GM23338 (cell line): ENCODE measurements at regions not wholly inside any gene's neighbourhood (a gene's known extent, or its start where the extent isn't known, plus 50 kb on each side); places are given as distances from the start of the nearest gene placed in this dataset.
A peak's percentile ranks its signal among the peaks of the same experiment; 100 is the strongest.

ENCODE experiments used
- ATAC-seq: fragments of 200-7000 bp; cut with Tn5 transposase; 3 replicates; pipeline ENCODE4 v1.9.1; 2020
- DNase-seq: peaks from one replicate; pipeline ENCODE4 v3.0.0-alpha.2; 2015; ENCODE audit warnings: low spot score
- H2AFZ ChIP-seq: fragments of 200-600 bp; sonication (generic); 2 replicates; pipeline ENCODE4 v1.8.0; 2016; ENCODE audit warnings: antibody characterized with exemption, mild to moderate bottlenecking, moderate library complexity
- H3F3A ChIP-seq: fragments of 200-600 bp; sonication (generic); replicated peaks from 2 replicates; pipeline ENCODE4 v1.8.0; 2017; ENCODE audit warnings: antibody characterized with exemption, mixed run types, low read depth
- H3K27ac ChIP-seq: fragments of 200-600 bp; sonication (generic); 2 replicates; pipeline ENCODE4 v1.6.1; 2016; ENCODE audit warnings: low read depth
- H3K27me3 ChIP-seq: fragments of 200-600 bp; sonication (generic); 2 replicates; pipeline ENCODE4 v1.8.0; 2016; ENCODE audit warnings: mild to moderate bottlenecking, mixed run types, moderate library complexity; ENCODE audit not compliant: insufficient read depth
- H3K36me3 ChIP-seq: fragments of 200-600 bp; sonication (generic); 2 replicates; pipeline ENCODE4 v1.8.0; 2016; ENCODE audit warnings: mild to moderate bottlenecking; ENCODE audit not compliant: insufficient read depth
- H3K4me1 ChIP-seq: fragments of 200-600 bp; sonication (generic); 2 replicates; pipeline ENCODE4 v1.8.0; 2016; ENCODE audit warnings: mild to moderate bottlenecking, moderate library complexity; ENCODE audit not compliant: insufficient read depth
- H3K4me2 ChIP-seq: fragments of 200-600 bp; sonication (generic); 2 replicates; pipeline ENCODE4 v1.7.1; 2017; ENCODE audit warnings: mixed run types
- H3K4me3 ChIP-seq: fragments of 200-600 bp; sonication (generic); 2 replicates; pipeline ENCODE4 v1.6.1; 2016; ENCODE audit warnings: mixed run types
- H3K79me2 ChIP-seq: fragments of 200-600 bp; sonication (generic); replicated peaks from 2 replicates; pipeline ENCODE4 v1.8.0; 2017; ENCODE audit warnings: mild to moderate bottlenecking; ENCODE audit not compliant: insufficient read depth
- H3K9me2 ChIP-seq: fragments of 200-600 bp; sonication (generic); 2 replicates; pipeline ENCODE4 v1.8.0; 2017; ENCODE audit not compliant: insufficient read depth
- H4K20me1 ChIP-seq: fragments of 200-600 bp; sonication (generic); replicated peaks from 2 replicates; pipeline ENCODE4 v1.8.0; 2017; ENCODE audit warnings: mild to moderate bottlenecking; ENCODE audit not compliant: insufficient read depth
- H3K27ac Mint-ChIP-seq: 2 replicates; pipeline ENCODE4 v1.8.0; 2020; ENCODE audit warnings: inconsistent platforms, mild to moderate bottlenecking, moderate library complexity, mixed read lengths
- H3K27me3 Mint-ChIP-seq: 3 replicates; pipeline ENCODE4 v1.8.0; 2022; ENCODE audit warnings: low read depth, mild to moderate bottlenecking, moderate library complexity, mixed read lengths, inconsistent platforms; ENCODE audit not compliant: insufficient read depth, poor library complexity
- H3K36me3 Mint-ChIP-seq: 3 replicates; pipeline ENCODE4 v1.8.0; 2021; ENCODE audit warnings: low read depth, mild to moderate bottlenecking, inconsistent platforms, moderate library complexity, mixed read lengths
- H3K4me1 Mint-ChIP-seq: 3 replicates; pipeline ENCODE4 v1.8.0; 2020; ENCODE audit warnings: mild to moderate bottlenecking, inconsistent platforms, mixed read lengths
- H3K4me3 Mint-ChIP-seq: 3 replicates; pipeline ENCODE4 v1.8.0; 2021; ENCODE audit warnings: moderate library complexity, mild to moderate bottlenecking, inconsistent platforms, mixed read lengths
- H3K9me3 Mint-ChIP-seq: 3 replicates; pipeline ENCODE4 v1.8.0; 2020; ENCODE audit warnings: moderate library complexity, mild to moderate bottlenecking, inconsistent platforms, mixed read lengths
- CREB1 ChIP-seq: fragments of 250-450 bp; sonication (Bioruptor Pico); IDR thresholded peaks from 2 replicates; pipeline ENCODE4 v1.5.0; 2020; ENCODE audit warnings: low read depth, mild to moderate bottlenecking, moderate library complexity
- EZH2 ChIP-seq: fragments of 200-600 bp; sonication (generic); IDR thresholded peaks from one replicate; pipeline ENCODE4 v1.8.0; 2017; ENCODE audit warnings: antibody characterized with exemption, mild to moderate bottlenecking, low read depth; ENCODE audit not compliant: unreplicated experiment
- JUNB ChIP-seq: IDR thresholded peaks from one replicate; pipeline ENCODE4 v1.6.1; 2016; ENCODE audit warnings: antibody characterized with exemption; ENCODE audit not compliant: unreplicated experiment
- ZNF331 ChIP-seq: fragments of 250-450 bp; sonication (Bioruptor Pico); IDR thresholded peaks from 2 replicates; pipeline ENCODE4 v1.5.0; 2020; ENCODE audit warnings: low read depth, mild to moderate bottlenecking, moderate library complexity
- TF ChIP-seq, protein P1 (sequence below), 2 experiments: fragments of 200-600 bp in 1 of 2; sonication (generic) in 1 of 2; conservative IDR thresholded peaks; 2 replicates each; pipeline versions ENCODE4 v1.5.1 to v1.6.1; 2016 to 2017; ENCODE audit warnings: antibody characterized with exemption in 2 of 2, low read depth in 2 of 2, mild to moderate bottlenecking in 2 of 2, moderate library complexity in 1 of 2
- TF ChIP-seq, protein P2 (sequence below): IDR thresholded peaks from 2 replicates; pipeline ENCODE4 v1.6.1; 2016; ENCODE audit warnings: antibody characterized with exemption

DNA sequence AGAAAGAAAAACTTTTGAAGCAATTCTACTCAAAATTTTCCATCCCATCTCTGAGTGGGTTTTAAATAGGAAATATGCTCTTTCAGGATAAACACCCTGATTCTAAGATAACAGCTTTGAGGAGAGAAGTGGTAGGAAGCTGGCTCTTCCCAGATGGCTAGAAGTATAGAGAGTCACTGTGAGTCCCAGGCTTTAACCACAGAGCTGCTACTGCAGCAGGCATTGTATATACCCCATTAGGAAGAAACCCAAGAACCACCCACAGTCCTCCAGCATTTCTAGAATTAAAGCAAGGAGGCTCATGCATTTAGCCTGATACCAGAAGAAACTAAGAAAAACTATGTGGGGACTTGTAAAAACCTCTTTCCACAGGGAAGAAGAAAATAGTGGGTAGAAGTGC lies 1405.6 kb upstream of the TENM4 start:
- Histone ChIP-seq H3K79me2 (no peaks in the 10 kb centered on the region), H3K9me2 (no peaks in the 10 kb centered on the region; the same call in 1 of the 2 replicates), H2AFZ (no peak overlapping the region), H4K20me1 (no peaks in the 10 kb centered on the region), H3K36me3 (no peaks in the 10 kb centered on the region), H3K27ac (no peak overlapping the region), H3K4me3 (no peak overlapping the region), H3F3A (no peaks in the 10 kb centered on the region), H3K4me2 (no peak overlapping the region), H3K27me3 (no peaks in the 10 kb centered on the region), H3K4me1 (no peaks in the 10 kb centered on the region)
- TF ChIP-seq, protein P1, sequence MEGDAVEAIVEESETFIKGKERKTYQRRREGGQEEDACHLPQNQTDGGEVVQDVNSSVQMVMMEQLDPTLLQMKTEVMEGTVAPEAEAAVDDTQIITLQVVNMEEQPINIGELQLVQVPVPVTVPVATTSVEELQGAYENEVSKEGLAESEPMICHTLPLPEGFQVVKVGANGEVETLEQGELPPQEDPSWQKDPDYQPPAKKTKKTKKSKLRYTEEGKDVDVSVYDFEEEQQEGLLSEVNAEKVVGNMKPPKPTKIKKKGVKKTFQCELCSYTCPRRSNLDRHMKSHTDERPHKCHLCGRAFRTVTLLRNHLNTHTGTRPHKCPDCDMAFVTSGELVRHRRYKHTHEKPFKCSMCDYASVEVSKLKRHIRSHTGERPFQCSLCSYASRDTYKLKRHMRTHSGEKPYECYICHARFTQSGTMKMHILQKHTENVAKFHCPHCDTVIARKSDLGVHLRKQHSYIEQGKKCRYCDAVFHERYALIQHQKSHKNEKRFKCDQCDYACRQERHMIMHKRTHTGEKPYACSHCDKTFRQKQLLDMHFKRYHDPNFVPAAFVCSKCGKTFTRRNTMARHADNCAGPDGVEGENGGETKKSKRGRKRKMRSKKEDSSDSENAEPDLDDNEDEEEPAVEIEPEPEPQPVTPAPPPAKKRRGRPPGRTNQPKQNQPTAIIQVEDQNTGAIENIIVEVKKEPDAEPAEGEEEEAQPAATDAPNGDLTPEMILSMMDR (conservative IDR thresholded peaks at IDR 0.05; ENCODE audit: low read depth in 2 of 2), result no peak
- no peak overlapping the region for H3K27ac Mint-ChIP-seq
- peaks cover 2% of the 10 kb centered on the region; the same call in 1 of the 3 replicates for H3K4me1 Mint-ChIP-seq
- peak; percentile 48; the same call in 2 of the 3 replicates for ATAC-seq
- no peak for DNase-seq
- no peaks in the 10 kb centered on the region for H3K27me3 Mint-ChIP-seq
- H3K36me3 Mint-ChIP-seq, result no peaks in the 10 kb centered on the region
- H3K9me3 Mint-ChIP-seq, result no peaks in the 10 kb centered on the region
- no peak overlapping the region for H3K4me3 Mint-ChIP-seq

DNA sequence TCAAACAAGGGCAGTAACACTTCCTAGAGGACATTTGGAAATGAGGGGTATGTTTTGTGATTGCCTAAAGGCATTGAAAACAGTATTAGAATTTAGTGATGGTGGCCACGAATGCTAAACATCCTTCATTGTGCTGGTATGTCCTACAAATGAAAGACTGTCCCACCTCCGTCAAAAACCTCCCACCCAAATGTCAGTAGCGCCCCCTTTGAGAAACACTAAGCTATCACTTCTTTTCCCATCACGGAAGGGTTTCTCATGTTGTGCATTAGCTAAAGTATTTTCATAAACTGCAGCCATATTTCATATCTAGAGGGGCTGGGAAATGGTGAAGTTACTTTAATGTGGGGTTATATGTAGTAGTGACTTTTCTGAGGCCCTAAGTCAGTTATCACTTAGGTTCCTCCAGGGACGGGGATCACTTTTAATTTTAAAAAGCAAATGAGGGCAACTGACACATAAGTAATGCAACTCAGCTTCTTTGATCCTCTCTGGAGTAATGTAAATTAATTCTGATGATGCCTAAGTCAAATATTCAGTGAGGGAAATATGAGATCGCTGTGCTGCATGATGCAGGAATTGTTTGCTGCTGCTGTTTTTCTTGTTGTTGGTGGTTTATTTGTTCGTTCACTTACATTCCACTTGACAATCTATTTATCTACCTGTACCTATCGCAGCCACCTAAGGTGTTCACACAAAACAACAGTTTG lies 1403.4 kb upstream of the TENM4 start:
- Mint-ChIP-seq H3K9me3 (no peaks in the 10 kb centered on the region), H3K4me1 (peaks cover 2% of the 10 kb centered on the region; the same call in 1 of the 3 replicates), H3K4me3 (no peak overlapping the region), H3K36me3 (no peaks in the 10 kb centered on the region), H3K27ac (no peak overlapping the region), H3K27me3 (no peaks in the 10 kb centered on the region)
- H4K20me1 ChIP-seq, result no peaks in the 10 kb centered on the region
- no peaks in the 10 kb centered on the region for H3K9me2 ChIP-seq
- DNase-seq, result peak; percentile 60
- H3K4me2 ChIP-seq, result no peak overlapping the region
- ATAC-seq, result peak; percentile 29; the same call in 1 of the 3 replicates
- no peaks in the 10 kb centered on the region for H3F3A ChIP-seq
- no peaks in the 10 kb centered on the region for H3K79me2 ChIP-seq
- H3K4me1 ChIP-seq, result no peaks in the 10 kb centered on the region
- H3K36me3 ChIP-seq, result no peaks in the 10 kb centered on the region
- no peak for TF ChIP-seq JUNB
- TF ChIP-seq, protein P1 (conservative IDR thresholded peaks at IDR 0.05; ENCODE audit: low read depth in 2 of 2), result peak; percentile 56 to 76
- no peak overlapping the region for H3K4me3 ChIP-seq
- no peaks in the 10 kb centered on the region for H3K27me3 ChIP-seq
- H2AFZ ChIP-seq, result peak overlapping the region; percentile 57; the same call in 1 of the 2 replicates
- H3K27ac ChIP-seq, result no peak overlapping the region

DNA sequence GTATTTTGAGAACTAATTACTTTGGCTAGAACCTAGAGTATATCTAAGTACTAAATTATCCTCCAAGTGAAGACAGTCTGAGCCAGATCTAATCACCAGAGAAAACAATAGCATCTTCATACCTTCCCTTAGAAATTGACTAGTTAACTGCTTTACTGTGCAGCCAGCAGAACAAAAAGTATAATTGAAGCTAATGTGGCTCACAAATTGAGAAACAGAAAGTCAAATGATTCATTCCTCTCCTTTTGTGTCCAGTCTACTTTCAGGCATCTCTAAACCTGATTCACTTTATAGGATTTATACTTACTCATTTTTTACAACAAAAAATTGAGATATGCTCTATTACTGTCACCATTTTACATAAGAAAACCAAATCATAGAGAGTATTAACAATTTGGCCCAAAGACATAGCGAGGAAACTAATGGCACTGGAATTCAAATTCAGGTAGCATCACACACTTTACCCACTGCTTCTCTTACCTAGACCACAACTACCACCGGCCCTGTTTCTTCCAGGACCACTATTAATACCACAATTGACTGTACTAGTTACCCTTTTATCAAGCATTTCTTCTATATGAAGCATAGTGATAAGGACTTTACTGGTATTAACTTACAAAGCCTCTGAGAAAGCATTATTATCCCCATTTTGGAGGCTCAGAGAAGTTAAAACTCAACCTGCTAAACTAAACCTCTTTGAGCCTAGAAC lies 1402.6 kb upstream of the TENM4 start:
- Mint-ChIP-seq H3K9me3 (no peaks in the 10 kb centered on the region), H3K4me1 (peaks cover 3% of the 10 kb centered on the region; the same call in 2 of the 3 replicates), H3K27ac (no peak overlapping the region), H3K36me3 (no peaks in the 10 kb centered on the region), H3K27me3 (no peaks in the 10 kb centered on the region), H3K4me3 (no peak overlapping the region)
- Histone ChIP-seq H3F3A (no peaks in the 10 kb centered on the region), H4K20me1 (no peaks in the 10 kb centered on the region), H3K4me3 (no peak overlapping the region), H3K4me2 (no peak overlapping the region), H3K79me2 (no peaks in the 10 kb centered on the region), H3K27me3 (no peaks in the 10 kb centered on the region), H3K4me1 (no peaks in the 10 kb centered on the region), H3K27ac (no peak overlapping the region), H2AFZ (peak overlapping the region; percentile 57; the same call in 1 of the 2 replicates), H3K36me3 (no peaks in the 10 kb centered on the region), H3K9me2 (no peaks in the 10 kb centered on the region)
- ATAC-seq (no peak), DNase-seq (no peak)
- TF ChIP-seq, protein P2, sequence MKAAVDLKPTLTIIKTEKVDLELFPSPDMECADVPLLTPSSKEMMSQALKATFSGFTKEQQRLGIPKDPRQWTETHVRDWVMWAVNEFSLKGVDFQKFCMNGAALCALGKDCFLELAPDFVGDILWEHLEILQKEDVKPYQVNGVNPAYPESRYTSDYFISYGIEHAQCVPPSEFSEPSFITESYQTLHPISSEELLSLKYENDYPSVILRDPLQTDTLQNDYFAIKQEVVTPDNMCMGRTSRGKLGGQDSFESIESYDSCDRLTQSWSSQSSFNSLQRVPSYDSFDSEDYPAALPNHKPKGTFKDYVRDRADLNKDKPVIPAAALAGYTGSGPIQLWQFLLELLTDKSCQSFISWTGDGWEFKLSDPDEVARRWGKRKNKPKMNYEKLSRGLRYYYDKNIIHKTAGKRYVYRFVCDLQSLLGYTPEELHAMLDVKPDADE, result no peak
- TF ChIP-seq EZH2 (no peak), CREB1 (CRISPR knock-in tag) (no peak), ZNF331 (no peak)
- TF ChIP-seq, protein P1 (conservative IDR thresholded peaks at IDR 0.05; ENCODE audit: low read depth in 2 of 2), result no peak
